DND-41 (cell line): ENCODE measurements at regions not wholly inside any gene's neighbourhood (a gene's known extent, or its start where the extent isn't known, plus 50 kb on each side); places are given as distances from the start of the nearest gene placed in this dataset.

Experiments used
- ATAC-seq: fragments of 200-7000 bp; cut with Tn5 transposase; 3 replicates; pipeline ENCODE4 v1.9.1; 2021; ENCODE audit warnings: low read depth; ENCODE audit not compliant: insufficient read depth
- DNase-seq: peaks from one replicate; pipeline ENCODE4 v3.0.0-alpha.2; 2020
- H2AFZ ChIP-seq: 2 replicates; pipeline ENCODE4 v1.6.0; 2012; ENCODE audit warnings: low read depth, low read length
- H3K27ac ChIP-seq: 2 replicates; pipeline ENCODE4 v1.5.1; 2012; ENCODE audit warnings: low read length, inconsistent platforms
- H3K27me3 ChIP-seq: fragments of 200-600 bp; sonication (generic); 2 replicates; pipeline ENCODE4 v1.6.0; 2012; ENCODE audit warnings: low read length, mild to moderate bottlenecking, inconsistent platforms; ENCODE audit not compliant: insufficient read depth, poor library complexity
- H3K36me3 ChIP-seq: 2 replicates; pipeline ENCODE4 v1.5.1; 2012; ENCODE audit warnings: low read length, inconsistent platforms; ENCODE audit not compliant: insufficient read depth
- H3K4me1 ChIP-seq: 2 replicates; pipeline ENCODE4 v1.5.1; 2012; ENCODE audit warnings: mild to moderate bottlenecking, low read length; ENCODE audit not compliant: insufficient read depth
- H3K4me2 ChIP-seq: 2 replicates; pipeline ENCODE4 v1.6.0; 2012; ENCODE audit warnings: mild to moderate bottlenecking, moderate library complexity, low read length, inconsistent platforms; ENCODE audit not compliant: insufficient read depth
- H3K4me3 ChIP-seq, 2 experiments: fragments of 200-600 bp in 1 of 2; shearing (Covaris generic) in 1 of 2; 2 replicates each; pipeline ENCODE4 v1.5.1; 2012 to 2016; ENCODE audit warnings: inconsistent platforms in 2 of 2, low read length in 2 of 2, mild to moderate bottlenecking in 2 of 2, low read depth in 1 of 2, moderate library complexity in 1 of 2
- H3K79me2 ChIP-seq: 2 replicates; pipeline ENCODE4 v1.6.0; 2012; ENCODE audit warnings: low read length, inconsistent platforms; ENCODE audit not compliant: insufficient read depth
- H3K9ac ChIP-seq: 2 replicates; pipeline ENCODE4 v1.6.0; 2012; ENCODE audit warnings: low read depth, mild to moderate bottlenecking, inconsistent platforms, low read length, moderate library complexity
- H3K9me3 ChIP-seq: 2 replicates; pipeline ENCODE4 v1.5.1; 2012; ENCODE audit warnings: low read length, moderate library complexity, mild to moderate bottlenecking, inconsistent platforms; ENCODE audit not compliant: insufficient read depth, severe bottlenecking
- H4K20me1 ChIP-seq: 2 replicates; pipeline ENCODE4 v1.6.0; 2012; ENCODE audit warnings: low read length; ENCODE audit not compliant: insufficient read depth
- CTCF ChIP-seq: IDR thresholded peaks from 2 replicates; pipeline ENCODE4 v1.5.1; 2012; ENCODE audit warnings: borderline replicate concordance, low read length, moderate library complexity, mild to moderate bottlenecking; ENCODE audit not compliant: poor library complexity, severe bottlenecking; ENCODE audit errors: extremely low read depth
- EZH2 ChIP-seq: IDR thresholded peaks from 3 replicates; pipeline ENCODE4 v1.6.1; 2012; ENCODE audit warnings: borderline replicate concordance, low read depth, mild to moderate bottlenecking, moderate library complexity, low read length, inconsistent platforms; ENCODE audit not compliant: severe bottlenecking

GRCh38 chr10:10014846-10015245 lies 1002.8 kb upstream of the CELF2 start:
- TF ChIP-seq EZH2, result no peak
- TF ChIP-seq CTCF, result no peak
- no peaks in the 10 kb centered on the region for H3K27me3 ChIP-seq
- no peak overlapping the region for H3K9ac ChIP-seq
- H3K9me3 ChIP-seq, result no peaks in the 10 kb centered on the region
- DNase-seq, result no peak
- ATAC-seq, result no peak
- no peaks in the 10 kb centered on the region for H3K4me1 ChIP-seq
- no peak overlapping the region for H3K4me2 ChIP-seq
- no peak overlapping the region for H2AFZ ChIP-seq
- H3K4me3 ChIP-seq, result no peak overlapping the region
- H3K79me2 ChIP-seq, result no peaks in the 10 kb centered on the region
- no peak overlapping the region for H3K27ac ChIP-seq
- no peaks in the 10 kb centered on the region for H4K20me1 ChIP-seq
- no peaks in the 10 kb centered on the region for H3K36me3 ChIP-seq

GRCh38 chr10:10017716-10018115 lies 1000.0 kb upstream of the CELF2 start:
- Histone ChIP-seq H3K9ac (no peak overlapping the region), H3K79me2 (no peaks in the 10 kb centered on the region), H3K9me3 (no peaks in the 10 kb centered on the region), H3K27ac (no peak overlapping the region), H3K4me3 (no peak overlapping the region), H3K36me3 (no peaks in the 10 kb centered on the region), H3K4me1 (no peaks in the 10 kb centered on the region), H3K27me3 (no peaks in the 10 kb centered on the region), H3K4me2 (no peak overlapping the region), H2AFZ (no peak overlapping the region), H4K20me1 (no peaks in the 10 kb centered on the region)
- no peak for DNase-seq
- no peak for ATAC-seq
- TF ChIP-seq CTCF (no peak), EZH2 (no peak)

GRCh38 chr10:10020945-10021344 lies 996.7 kb upstream of the CELF2 start:
- Histone ChIP-seq H3K4me2 (no peak overlapping the region), H4K20me1 (no peaks in the 10 kb centered on the region), H3K36me3 (no peaks in the 10 kb centered on the region), H3K27me3 (no peaks in the 10 kb centered on the region), H3K9me3 (no peaks in the 10 kb centered on the region), H3K9ac (no peak overlapping the region), H3K27ac (no peak overlapping the region), H2AFZ (no peak overlapping the region), H3K4me1 (no peaks in the 10 kb centered on the region), H3K79me2 (no peaks in the 10 kb centered on the region), H3K4me3 (no peak overlapping the region)
- ATAC-seq (no peak), DNase-seq (no peak)
- no peak for TF ChIP-seq EZH2

GRCh38 chr10:10032991-10033390 lies 984.7 kb upstream of the CELF2 start:
- ATAC-seq (no peak), DNase-seq (no peak)
- TF ChIP-seq EZH2, result no peak
- no peak for TF ChIP-seq CTCF
- H2AFZ ChIP-seq, result no peak overlapping the region
- no peak overlapping the region for H3K4me3 ChIP-seq
- H3K27ac ChIP-seq, result no peak overlapping the region
- H3K36me3 ChIP-seq, result no peaks in the 10 kb centered on the region
- no peak overlapping the region for H3K9ac ChIP-seq
- H3K27me3 ChIP-seq, result no peaks in the 10 kb centered on the region
- H3K4me2 ChIP-seq, result no peak overlapping the region
- no peaks in the 10 kb centered on the region for H3K9me3 ChIP-seq
- no peaks in the 10 kb centered on the region for H3K4me1 ChIP-seq
- no peaks in the 10 kb centered on the region for H3K79me2 ChIP-seq
- H4K20me1 ChIP-seq, result no peaks in the 10 kb centered on the region
